Naive thymus-derived CD4-positive, alpha-beta T cell (primary cell): ENCODE measurements at regions not wholly inside any gene's neighbourhood (a gene's known extent, or its start where the extent isn't known, plus 50 kb on each side); places are given as distances from the start of the nearest gene placed in this dataset.

Source experiments
- ATAC-seq: fragments of 150-1000 bp; cut with Tn5 transposase; 2 replicates; pipeline ENCODE4 v1.10.0; 2021; ENCODE audit warnings: mild to moderate bottlenecking, moderate library complexity
- CTCF ChIA-PET: fragments of 350-600 bp; sonication (Branson Sonifier 250); formaldehyde crosslinking; loops from one replicate; lab custom pipeline; 2021; ENCODE audit warnings: antibody characterized with exemption; lab: Charles Lee
- POLR2A ChIA-PET: fragments of 350-600 bp; sonication (Branson Sonifier 250); formaldehyde crosslinking; loops from one replicate; lab custom pipeline; 2021; ENCODE audit warnings: antibody characterized with exemption, inconsistent platforms; lab: Charles Lee
- DNase-seq, 9 donors: peaks; one replicate each; pipeline versions ENCODE4 v3.0.0 to v3.0.0-alpha.2; 2020 to 2022; ENCODE audit warnings: mixed read lengths in 1 of 9
- H3K27ac ChIP-seq: one replicate; pipeline ENCODE4 v1.7.0; 2013; ENCODE audit warnings: mild to moderate bottlenecking, low read depth, low read length, moderate library complexity
- H3K27me3 ChIP-seq, 2 donors: one replicate each; pipeline ENCODE4 v1.7.0; 2013; ENCODE audit warnings: low read length in 2 of 2, mild to moderate bottlenecking in 2 of 2, moderate library complexity in 2 of 2; ENCODE audit not compliant: control insufficient read depth in 2 of 2, insufficient read depth in 2 of 2
- H3K36me3 ChIP-seq, 3 experiments: 1 replicate in 2 of 3; 2 replicates in 1 of 3; pipeline ENCODE4 v1.7.0; 2013; ENCODE audit warnings: low read length in 3 of 3, mild to moderate bottlenecking in 3 of 3, moderate library complexity in 1 of 3; ENCODE audit not compliant: insufficient read depth in 3 of 3, control insufficient read depth in 2 of 3
- H3K4me1 ChIP-seq, 2 donors: one replicate each; pipeline ENCODE4 v1.7.0; 2013; ENCODE audit warnings: low read length in 2 of 2, mild to moderate bottlenecking in 2 of 2, moderate library complexity in 1 of 2; ENCODE audit not compliant: control insufficient read depth in 2 of 2, insufficient read depth in 2 of 2
- H3K4me3 ChIP-seq: 2 replicates; pipeline ENCODE4 v1.7.0; 2013; ENCODE audit warnings: mild to moderate bottlenecking, low read length
- H3K9me3 ChIP-seq, 3 experiments: 1 replicate in 2 of 3; 2 replicates in 1 of 3; pipeline ENCODE4 v1.7.0; 2013; ENCODE audit warnings: low read length in 3 of 3; ENCODE audit not compliant: control insufficient read depth in 2 of 3
- H3K27ac Mint-ChIP-seq, 9 donors: one replicate each; pipeline ENCODE4 v1.8.0; 2020 to 2022; ENCODE audit warnings: mixed read lengths in 9 of 9, mild to moderate bottlenecking in 8 of 9, moderate library complexity in 5 of 9, inconsistent platforms in 2 of 9
- H3K27me3 Mint-ChIP-seq, 5 donors: one replicate each; pipeline ENCODE4 v1.8.0; 2021 to 2022; ENCODE audit warnings: mixed read lengths in 5 of 5, mild to moderate bottlenecking in 1 of 5
- H3K36me3 Mint-ChIP-seq, 5 donors: one replicate each; pipeline ENCODE4 v1.8.0; 2020 to 2022; ENCODE audit warnings: mixed read lengths in 5 of 5, mild to moderate bottlenecking in 3 of 5, inconsistent platforms in 1 of 5
- H3K4me1 Mint-ChIP-seq, 7 donors: one replicate each; pipeline ENCODE4 v1.8.0; 2020 to 2022; ENCODE audit warnings: mixed read lengths in 7 of 7, mild to moderate bottlenecking in 3 of 7, inconsistent platforms in 1 of 7
- H3K4me3 Mint-ChIP-seq, 10 donors: one replicate each; pipeline ENCODE4 v1.8.0; 2020 to 2022; ENCODE audit warnings: mild to moderate bottlenecking in 10 of 10, mixed read lengths in 10 of 10, moderate library complexity in 6 of 10, inconsistent platforms in 2 of 10
- H3K9me3 Mint-ChIP-seq, 11 donors: one replicate each; pipeline ENCODE4 v1.8.0; 2020 to 2022; ENCODE audit warnings: mixed read lengths in 11 of 11, mild to moderate bottlenecking in 4 of 11, inconsistent platforms in 1 of 11, moderate library complexity in 1 of 11
- intact Hi-C, 2 donors: fragments of 100-400 bp; cut with micrococcal nuclease; formaldehyde crosslinking; loops; one replicate each; pipeline ENCODE4 v1.15.1; 2023

DNA sequence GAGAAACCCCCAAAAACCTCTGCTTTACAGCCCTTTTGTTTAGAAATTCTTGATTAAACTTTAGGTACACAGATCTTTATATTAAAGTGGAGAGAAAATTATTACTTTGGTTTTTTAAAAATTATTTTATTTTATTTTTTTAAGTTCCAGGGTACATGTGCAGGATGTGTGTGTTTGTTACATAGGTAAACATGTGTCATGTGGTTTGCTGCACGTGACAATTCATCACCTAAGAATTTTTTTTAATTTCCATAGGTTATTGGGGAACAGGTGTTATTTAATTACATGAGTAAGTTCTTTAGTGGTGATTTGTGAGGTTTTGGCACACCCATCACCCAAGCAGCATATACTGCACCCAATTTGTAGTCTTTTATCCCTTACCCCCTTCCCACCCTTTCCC is 581.7 kb downstream of the CSNK1G3 start:
- H3K9me3 ChIP-seq: no peaks in the 10 kb centered on the region
- H3K27me3 ChIP-seq: no peaks in the 10 kb centered on the region
- peaks cover 0 to 16% (median 0%) of the 10 kb centered on the region in 11 donors for H3K9me3 Mint-ChIP-seq
- no peaks in the 10 kb centered on the region for H3K4me1 Mint-ChIP-seq
- no peak for DNase-seq
- no peak overlapping the region for H3K27ac ChIP-seq
- CTCF ChIA-PET: no interaction called here
- H3K27me3 Mint-ChIP-seq: no peaks in the 10 kb centered on the region
- H3K36me3 Mint-ChIP-seq: no peaks in the 10 kb centered on the region
- no peak for ATAC-seq
- POLR2A ChIA-PET: no interaction called here
- no peaks in the 10 kb centered on the region for H3K36me3 ChIP-seq
- H3K4me3 Mint-ChIP-seq: no peak overlapping the region
- no peak overlapping the region for H3K4me3 ChIP-seq
- intact Hi-C loops: no loop called here
- H3K4me1 ChIP-seq: no peaks in the 10 kb centered on the region
- H3K27ac Mint-ChIP-seq: no peak overlapping the region

DNA sequence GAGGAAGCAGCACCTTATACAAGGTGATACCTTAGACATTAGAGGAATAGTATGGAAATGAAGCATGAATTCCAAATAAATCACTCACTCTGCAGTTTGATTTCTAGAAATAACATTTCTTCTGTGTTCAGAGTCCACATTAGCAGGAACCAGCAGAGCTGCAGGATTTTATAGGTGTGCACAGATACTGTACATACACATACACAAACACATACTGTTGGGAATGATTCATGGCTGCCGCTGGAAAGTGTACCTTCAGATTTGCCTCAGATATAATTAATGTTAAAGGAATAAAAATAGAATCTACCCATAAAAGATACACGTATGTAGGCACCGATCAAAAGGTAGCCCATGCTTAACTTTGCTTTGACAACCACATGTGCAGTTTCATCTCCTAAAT is 578.1 kb downstream of the CSNK1G3 start:
- no peak for DNase-seq
- Mint-ChIP-seq H3K4me1 (no peaks in the 10 kb centered on the region), H3K9me3 (peaks cover 0 to 11% (median 1%) of the 10 kb centered on the region in 11 donors)

DNA sequence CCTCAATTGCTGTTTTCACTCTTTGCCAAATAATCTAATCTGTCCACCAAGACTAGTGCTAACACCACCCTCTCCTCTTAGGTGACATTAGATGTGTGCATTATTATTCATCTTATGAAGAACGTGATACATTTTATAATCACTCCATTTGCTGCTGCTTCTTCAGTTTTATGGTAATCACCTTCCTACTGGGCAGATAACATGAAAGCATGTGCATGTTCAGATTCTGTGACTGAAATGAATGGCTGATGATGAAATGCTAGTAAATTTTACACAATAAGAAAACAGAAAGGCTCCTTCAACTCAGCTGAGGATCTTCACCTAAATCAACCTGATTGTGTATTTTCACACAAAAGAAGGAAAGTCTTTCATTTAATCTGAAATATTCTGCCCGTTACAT is 577.6 kb downstream of the CSNK1G3 start:
- no peaks in the 10 kb centered on the region for H3K4me1 ChIP-seq
- no peak for ATAC-seq
- no peaks in the 10 kb centered on the region for H3K27me3 Mint-ChIP-seq
- POLR2A ChIA-PET: no interaction called here
- H3K27me3 ChIP-seq: no peaks in the 10 kb centered on the region
- DNase-seq: no peak
- no peak overlapping the region for H3K4me3 Mint-ChIP-seq
- H3K4me1 Mint-ChIP-seq: no peaks in the 10 kb centered on the region
- H3K36me3 Mint-ChIP-seq: no peaks in the 10 kb centered on the region
- no peak overlapping the region for H3K27ac Mint-ChIP-seq
- H3K4me3 ChIP-seq: no peak overlapping the region
- H3K27ac ChIP-seq: no peak overlapping the region
- no peaks in the 10 kb centered on the region for H3K9me3 ChIP-seq
- no peaks in the 10 kb centered on the region for H3K36me3 ChIP-seq
- H3K9me3 Mint-ChIP-seq: peaks cover 0 to 13% (median 0%) of the 10 kb centered on the region in 11 donors
- CTCF ChIA-PET: no interaction called here
- intact Hi-C loops: no loop called here

More for the DNA sequence above, 578.1 kb downstream of the CSNK1G3 start:
- no peak overlapping the region for H3K27ac Mint-ChIP-seq
- no peaks in the 10 kb centered on the region for H3K4me1 ChIP-seq
- ATAC-seq: no peak
- H3K4me3 ChIP-seq: no peak overlapping the region
- no peaks in the 10 kb centered on the region for H3K27me3 Mint-ChIP-seq
- no peaks in the 10 kb centered on the region for H3K27me3 ChIP-seq
- ChIA-PET POLR2A (no interaction called here), CTCF (no interaction called here)
- no peak overlapping the region for H3K4me3 Mint-ChIP-seq
- no peaks in the 10 kb centered on the region for H3K36me3 Mint-ChIP-seq
- H3K9me3 ChIP-seq: no peaks in the 10 kb centered on the region
- no peak overlapping the region for H3K27ac ChIP-seq
- no peaks in the 10 kb centered on the region for H3K36me3 ChIP-seq
- intact Hi-C loops: no loop called here

DNA sequence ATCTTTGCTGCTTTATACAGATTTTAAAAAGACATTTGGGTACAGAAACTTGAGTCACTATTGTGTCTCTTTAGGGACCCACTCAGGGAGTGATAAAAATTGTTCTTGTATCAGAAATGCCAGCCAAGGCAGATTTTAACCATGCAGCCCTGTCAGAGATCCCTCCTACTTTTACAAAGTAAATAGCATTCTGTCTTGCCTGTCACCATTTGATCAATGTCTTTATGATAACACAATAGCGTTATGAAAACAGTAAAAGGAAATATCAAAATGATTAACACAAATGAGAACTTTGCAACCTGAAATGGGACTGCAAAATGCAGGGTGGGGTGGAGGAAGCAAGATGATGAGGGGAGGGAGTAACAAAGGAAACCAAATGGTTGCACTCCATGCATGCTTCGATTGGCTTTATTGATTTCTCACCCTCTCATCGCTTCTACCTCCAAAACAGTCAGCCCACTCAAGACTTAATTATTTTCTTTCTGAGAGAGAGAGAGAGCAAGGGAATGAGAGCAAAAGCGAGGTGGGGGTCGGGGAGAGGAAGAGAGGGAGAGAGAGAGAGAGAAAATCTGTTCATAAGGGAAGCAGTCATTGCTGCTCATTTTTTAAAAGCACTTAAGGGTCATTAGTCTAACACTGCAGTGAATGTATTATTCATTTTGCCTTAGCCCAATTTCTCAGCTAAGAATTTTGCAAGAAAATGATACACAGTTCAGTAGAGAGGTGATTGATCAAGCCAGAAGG is 576.5 kb downstream of the CSNK1G3 start:
- Mint-ChIP-seq H3K27me3 (no peaks in the 10 kb centered on the region), H3K4me1 (no peaks in the 10 kb centered on the region), H3K4me3 (no peak overlapping the region), H3K9me3 (peaks cover 0 to 15% (median 0%) of the 10 kb centered on the region in 11 donors), H3K36me3 (no peaks in the 10 kb centered on the region), H3K27ac (no peak overlapping the region)
- Histone ChIP-seq H3K4me1 (no peaks in the 10 kb centered on the region), H3K27ac (no peak overlapping the region), H3K36me3 (no peaks in the 10 kb centered on the region), H3K4me3 (no peak overlapping the region), H3K27me3 (no peaks in the 10 kb centered on the region), H3K9me3 (no peaks in the 10 kb centered on the region)
- ChIA-PET CTCF (no interaction called here), POLR2A (no interaction called here)
- ATAC-seq (no peak), DNase-seq (no peak)
- intact Hi-C loops: no loop called here

DNA sequence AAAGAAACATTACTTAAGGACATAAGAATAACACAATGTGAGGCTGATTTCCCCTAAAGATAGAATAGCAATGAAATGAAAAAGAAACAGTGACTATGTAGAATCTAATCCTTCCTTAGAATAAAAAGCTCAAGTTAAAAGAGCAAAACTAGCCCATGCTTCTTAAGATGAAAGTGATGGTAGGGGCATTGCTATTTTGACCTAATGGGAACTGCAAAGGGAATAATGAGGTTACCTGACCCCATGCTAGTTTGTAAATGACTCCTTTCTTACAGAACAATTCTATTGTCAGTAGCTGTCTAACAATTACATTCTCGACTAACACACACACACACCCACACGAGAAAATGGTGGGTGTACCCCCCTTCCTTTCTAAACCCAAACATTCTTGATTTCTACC is 575.8 kb downstream of the CSNK1G3 start:
- ChIA-PET CTCF (no interaction called here), POLR2A (no interaction called here)
- Histone ChIP-seq H3K4me1 (no peaks in the 10 kb centered on the region), H3K27me3 (no peaks in the 10 kb centered on the region), H3K27ac (no peak overlapping the region), H3K9me3 (no peaks in the 10 kb centered on the region), H3K36me3 (no peaks in the 10 kb centered on the region), H3K4me3 (no peak overlapping the region)
- Mint-ChIP-seq H3K4me3 (no peak overlapping the region), H3K9me3 (peaks cover 0 to 15% (median 0%) of the 10 kb centered on the region in 11 donors), H3K4me1 (no peaks in the 10 kb centered on the region), H3K36me3 (no peaks in the 10 kb centered on the region), H3K27me3 (no peaks in the 10 kb centered on the region), H3K27ac (no peak overlapping the region)
- DNase-seq (no peak), ATAC-seq (no peak)
- intact Hi-C loops: no loop called here

DNA sequence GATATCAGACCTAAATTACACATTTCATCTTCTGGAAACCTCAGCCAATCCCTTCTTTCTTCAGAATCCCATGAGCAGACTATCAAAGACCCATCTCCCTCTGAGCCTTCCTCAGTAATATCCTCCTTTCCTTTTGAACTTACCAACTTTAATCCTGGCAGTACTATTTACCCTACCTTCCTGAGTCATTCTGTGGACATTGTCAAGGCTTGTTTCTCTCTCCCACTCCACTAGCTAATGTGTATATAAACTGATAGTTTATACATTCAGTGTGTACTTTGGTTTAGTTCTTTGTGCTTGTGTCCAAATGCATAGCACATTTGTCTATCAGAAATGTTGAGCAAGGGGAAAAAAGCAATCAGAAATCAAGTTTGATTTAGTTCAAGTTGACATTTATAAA is 568.3 kb downstream of the CSNK1G3 start:
- H3K4me3 ChIP-seq: no peak overlapping the region
- Mint-ChIP-seq H3K4me3 (no peak overlapping the region), H3K4me1 (peaks cover 0 to 2% (median 0%) of the 10 kb centered on the region in 7 donors), H3K9me3 (peaks cover 0 to 27% (median 4%) of the 10 kb centered on the region in 11 donors), H3K27ac (no peak overlapping the region), H3K36me3 (no peaks in the 10 kb centered on the region), H3K27me3 (no peaks in the 10 kb centered on the region)
- H3K36me3 ChIP-seq: no peaks in the 10 kb centered on the region
- H3K27ac ChIP-seq: no peak overlapping the region
- no peak for DNase-seq
- H3K9me3 ChIP-seq: no peaks in the 10 kb centered on the region
- no peak for ATAC-seq
- H3K4me1 ChIP-seq: no peaks in the 10 kb centered on the region
- CTCF ChIA-PET: no interaction called here
- intact Hi-C loops: no loop called here
- POLR2A ChIA-PET: interaction anchor here (0.6 kb wide), 1 partner anchor 1974 kb away, joined by 3 read pairs; no protein-coding TSS in a partner anchor
- no peaks in the 10 kb centered on the region for H3K27me3 ChIP-seq

DNA sequence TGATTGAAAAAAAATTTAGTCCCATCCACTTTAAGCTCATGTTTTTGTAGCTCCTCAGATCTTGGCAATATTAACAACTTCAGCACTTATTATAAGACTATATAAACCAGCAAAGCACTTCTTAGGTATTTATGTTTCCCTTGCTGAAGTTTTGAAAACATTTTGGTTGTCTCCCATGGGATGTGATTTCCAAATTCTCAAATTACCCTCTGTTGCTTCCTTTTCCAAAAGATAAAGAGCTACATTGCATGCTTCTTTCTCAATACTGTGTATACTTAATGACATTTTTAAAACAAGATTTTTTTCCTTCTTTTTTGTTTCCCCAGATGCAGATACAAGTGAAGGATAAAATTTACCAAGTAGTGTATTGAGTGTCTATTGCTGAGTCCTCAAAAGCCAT is 567.1 kb downstream of the CSNK1G3 start:
- Histone ChIP-seq H3K27me3 (no peaks in the 10 kb centered on the region), H3K36me3 (no peaks in the 10 kb centered on the region), H3K4me3 (no peak overlapping the region), H3K9me3 (no peaks in the 10 kb centered on the region), H3K4me1 (no peaks in the 10 kb centered on the region), H3K27ac (no peak overlapping the region)
- Mint-ChIP-seq H3K4me1 (peaks cover 0 to 2% (median 0%) of the 10 kb centered on the region in 7 donors), H3K27me3 (no peaks in the 10 kb centered on the region), H3K9me3 (peaks cover 0 to 25% (median 5%) of the 10 kb centered on the region in 11 donors), H3K4me3 (no peak overlapping the region), H3K36me3 (no peaks in the 10 kb centered on the region), H3K27ac (no peak overlapping the region)
- ATAC-seq (no peak), DNase-seq (no peak)
- intact Hi-C loops: no loop called here
- ChIA-PET CTCF (no interaction called here), POLR2A (no interaction called here)
